B cell (primary cell): ENCODE measurements at regions not wholly inside any gene's neighbourhood (a gene's known extent, or its start where the extent isn't known, plus 50 kb on each side); places are given as distances from the start of the nearest gene placed in this dataset.

Experiments
- EZH2 ChIP-seq: IDR thresholded peaks from 2 replicates; pipeline ENCODE4 v1.6.1; 2012; ENCODE audit warnings: borderline replicate concordance, low read depth, mild to moderate bottlenecking, moderate library complexity, low read length; ENCODE audit not compliant: insufficient read depth, poor library complexity, severe bottlenecking
- TF ChIP-seq, protein P1 (sequence below): fragments of 200-600 bp; IDR thresholded peaks from one replicate; pipeline ENCODE4 v1.8.0; 2022; ENCODE audit warnings: antibody characterized with exemption, mild to moderate bottlenecking

DNA sequence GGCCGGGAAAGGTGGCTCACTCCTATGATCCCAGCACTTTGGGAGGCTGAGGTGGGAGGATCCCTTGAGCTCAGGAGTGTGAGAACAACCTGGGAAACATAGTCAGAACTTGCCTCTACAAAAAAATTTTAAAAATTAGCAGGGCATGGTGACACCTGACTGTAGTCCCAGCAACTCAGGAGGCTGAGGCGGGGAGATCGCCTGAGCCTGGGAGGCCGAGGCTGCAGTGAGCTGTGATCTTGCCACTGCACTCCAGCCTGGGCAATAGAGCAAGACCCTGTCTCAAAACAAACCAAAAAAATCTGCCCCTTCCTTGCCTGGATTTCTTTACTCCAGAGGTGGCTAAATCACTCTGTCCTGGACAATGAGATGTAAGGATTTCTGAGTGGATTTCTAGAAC is 197.7 kb downstream of the NRP2 start:
- TF ChIP-seq, protein P1, sequence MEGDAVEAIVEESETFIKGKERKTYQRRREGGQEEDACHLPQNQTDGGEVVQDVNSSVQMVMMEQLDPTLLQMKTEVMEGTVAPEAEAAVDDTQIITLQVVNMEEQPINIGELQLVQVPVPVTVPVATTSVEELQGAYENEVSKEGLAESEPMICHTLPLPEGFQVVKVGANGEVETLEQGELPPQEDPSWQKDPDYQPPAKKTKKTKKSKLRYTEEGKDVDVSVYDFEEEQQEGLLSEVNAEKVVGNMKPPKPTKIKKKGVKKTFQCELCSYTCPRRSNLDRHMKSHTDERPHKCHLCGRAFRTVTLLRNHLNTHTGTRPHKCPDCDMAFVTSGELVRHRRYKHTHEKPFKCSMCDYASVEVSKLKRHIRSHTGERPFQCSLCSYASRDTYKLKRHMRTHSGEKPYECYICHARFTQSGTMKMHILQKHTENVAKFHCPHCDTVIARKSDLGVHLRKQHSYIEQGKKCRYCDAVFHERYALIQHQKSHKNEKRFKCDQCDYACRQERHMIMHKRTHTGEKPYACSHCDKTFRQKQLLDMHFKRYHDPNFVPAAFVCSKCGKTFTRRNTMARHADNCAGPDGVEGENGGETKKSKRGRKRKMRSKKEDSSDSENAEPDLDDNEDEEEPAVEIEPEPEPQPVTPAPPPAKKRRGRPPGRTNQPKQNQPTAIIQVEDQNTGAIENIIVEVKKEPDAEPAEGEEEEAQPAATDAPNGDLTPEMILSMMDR = no peak
- TF ChIP-seq EZH2 = no peak
